Retinal pigment epithelial cell (primary cell): ENCODE measurements at regions not wholly inside any gene's neighbourhood (a gene's known extent, or its start where the extent isn't known, plus 50 kb on each side); places are given as distances from the start of the nearest gene placed in this dataset.

Experiments
- DNase-seq: peaks from one replicate; pipeline ENCODE4 v3.0.0-alpha.2; 2010; ENCODE audit warnings: low read depth
- H3K4me3 ChIP-seq: 2 replicates; pipeline ENCODE4 v1.5.1; 2011; ENCODE audit warnings: mild to moderate bottlenecking, low read length, control low read depth, moderate library complexity
- CTCF ChIP-seq: conservative IDR thresholded peaks from 2 replicates; pipeline ENCODE4 v1.5.1; 2011; ENCODE audit warnings: low read depth, low read length, control low read depth, inconsistent platforms

GRCh38 chr10:4131407-4132215, 346.6 kb upstream of the KLF6 start:
- DNase-seq, result peak; percentile 77
- no peak for TF ChIP-seq CTCF
- no peak overlapping the region for H3K4me3 ChIP-seq

- H3K4me3 ChIP-seq, result no peak overlapping the region
- DNase-seq, result no peak
- TF ChIP-seq CTCF, result no peak
These were observed 345.7 kb upstream of the KLF6 start for GRCh38 chr10:4130685-4131084.

GRCh38 chr10:4129866-4130477, 345.0 kb upstream of the KLF6 start:
- H3K4me3 ChIP-seq, result no peak overlapping the region
- DNase-seq, result no peak
- no peak for TF ChIP-seq CTCF

GRCh38 chr10:4127518-4128315, 342.7 kb upstream of the KLF6 start:
- no peak for DNase-seq
- H3K4me3 ChIP-seq, result no peak overlapping the region
- no peak for TF ChIP-seq CTCF

GRCh38 chr10:4125776-4126175, 340.8 kb upstream of the KLF6 start:
- DNase-seq, result no peak
- H3K4me3 ChIP-seq, result no peak overlapping the region
- TF ChIP-seq CTCF, result no peak

GRCh38 chr10:4121502-4122380, 336.7 kb upstream of the KLF6 start:
- H3K4me3 ChIP-seq, result no peak overlapping the region
- DNase-seq, result no peak
- TF ChIP-seq CTCF, result no peak
